GM18499 (cell line): ENCODE measurements at regions not wholly inside any gene's neighbourhood (a gene's known extent, or its start where the extent isn't known, plus 50 kb on each side); places are given as distances from the start of the nearest gene placed in this dataset.

Experiments
- ATAC-seq: cut with Tn5 transposase; IDR thresholded peaks from one replicate; pipeline ENCODE4 v1.9.1; 2021; ENCODE audit warnings: moderate number of reproducible peaks; ENCODE audit not compliant: insufficient read depth, unreplicated experiment

- no peak for ATAC-seq
Measured at GRCh38 chr11:130726234-130727037, 189.8 kb downstream of the SNX19 start.

- ATAC-seq, result no peak
Measured at GRCh38 chr11:130727157-130728119, 188.8 kb downstream of the SNX19 start.

GRCh38 chr11:130728185-130729180, 187.8 kb downstream of the SNX19 start:
- ATAC-seq, result no peak

- ATAC-seq, result no peak
Measured at GRCh38 chr11:130729193-130729592, 187.1 kb downstream of the SNX19 start.

- no peak for ATAC-seq
Measured at GRCh38 chr11:130729678-130730300, 186.5 kb downstream of the SNX19 start.

GRCh38 chr11:130731401-130731800, 184.9 kb downstream of the SNX19 start:
- ATAC-seq, result no peak

GRCh38 chr11:130732476-130732875, 183.8 kb downstream of the SNX19 start:
- no peak for ATAC-seq

GRCh38 chr11:130737041-130737830, 179.0 kb downstream of the SNX19 start:
- no peak for ATAC-seq

- no peak for ATAC-seq
Measured at GRCh38 chr11:130737866-130738431, 178.3 kb downstream of the SNX19 start.

GRCh38 chr11:130738611-130739010, 177.7 kb downstream of the SNX19 start:
- ATAC-seq, result no peak

- ATAC-seq, result no peak
Measured at GRCh38 chr11:130740819-130741218, 175.5 kb downstream of the SNX19 start.

GRCh38 chr11:130744794-130745193, 171.5 kb downstream of the SNX19 start:
- no peak for ATAC-seq

GRCh38 chr11:130749216-130749615, 167.1 kb downstream of the SNX19 start:
- no peak for ATAC-seq

GRCh38 chr11:130760515-130761125, 155.7 kb downstream of the SNX19 start:
- no peak for ATAC-seq

GRCh38 chr11:130761560-130762220, 154.6 kb downstream of the SNX19 start:
- ATAC-seq, result no peak

- ATAC-seq, result no peak
Measured at GRCh38 chr11:130762638-130763037, 153.6 kb downstream of the SNX19 start.
